Esophagus muscularis mucosa (tissue), 3 donors: ENCODE measurements at regions not wholly inside any gene's neighbourhood (a gene's known extent, or its start where the extent isn't known, plus 50 kb on each side); places are given as distances from the start of the nearest gene placed in this dataset.

Experiments
- CTCF ChIP-seq, 3 experiments: fragments of 200-600 bp in 2 of 3; fragments of 450-650 bp in 1 of 3; sonication (generic) in 2 of 3; IDR thresholded peaks; one replicate each; pipeline ENCODE4 v1.5.1; 2017 to 2019; ENCODE audit warnings: antibody characterized with exemption in 3 of 3, mild to moderate bottlenecking in 2 of 3, moderate library complexity in 1 of 3
- POLR2AphosphoS5 ChIP-seq, 2 donors: sonication (generic); formaldehyde crosslinking; IDR thresholded peaks; one replicate each; pipeline ENCODE4 v1.6.1; 2017; ENCODE audit warnings: antibody characterized with exemption in 2 of 2

GRCh38 chr6:139760128-139760527 is 385.7 kb upstream of the CITED2 start:
- TF ChIP-seq CTCF (IDR thresholded peaks at IDR 0.05): no peak
- no peak for TF ChIP-seq POLR2AphosphoS5 (IDR thresholded peaks at IDR 0.05)
